GM10248 (cell line): ENCODE measurements at regions not wholly inside any gene's neighbourhood (a gene's known extent, or its start where the extent isn't known, plus 50 kb on each side); places are given as distances from the start of the nearest gene placed in this dataset.
A peak's percentile ranks its signal among the peaks of the same experiment; 100 is the strongest.

Source experiments
- CTCF ChIA-PET: fragments of 300-600 bp; sonication (Branson Sonifier 250); formaldehyde crosslinking; extraction: SDS; loops from one replicate; lab custom pipeline; 2021; ENCODE audit warnings: antibody characterized with exemption; lab: Yijun Ruan, JAX
- POLR2A ChIA-PET: fragments of 350-650 bp; sonication (Branson Sonifier 250); formaldehyde crosslinking; extraction: SDS; loops from one replicate; lab custom pipeline; 2020; ENCODE audit warnings: antibody characterized with exemption; lab: Yijun Ruan, JAX
- DNase-seq: peaks from one replicate; pipeline ENCODE4 v3.0.0; 2012; ENCODE audit errors: extremely low spot score
- TF ChIP-seq, protein P1 (sequence below): IDR thresholded peaks from 2 replicates; pipeline ENCODE4 v1.5.1; 2012; ENCODE audit warnings: mild to moderate bottlenecking, low read depth; ENCODE audit errors: extremely low read depth, missing control alignments, control extremely low read depth

DNA sequence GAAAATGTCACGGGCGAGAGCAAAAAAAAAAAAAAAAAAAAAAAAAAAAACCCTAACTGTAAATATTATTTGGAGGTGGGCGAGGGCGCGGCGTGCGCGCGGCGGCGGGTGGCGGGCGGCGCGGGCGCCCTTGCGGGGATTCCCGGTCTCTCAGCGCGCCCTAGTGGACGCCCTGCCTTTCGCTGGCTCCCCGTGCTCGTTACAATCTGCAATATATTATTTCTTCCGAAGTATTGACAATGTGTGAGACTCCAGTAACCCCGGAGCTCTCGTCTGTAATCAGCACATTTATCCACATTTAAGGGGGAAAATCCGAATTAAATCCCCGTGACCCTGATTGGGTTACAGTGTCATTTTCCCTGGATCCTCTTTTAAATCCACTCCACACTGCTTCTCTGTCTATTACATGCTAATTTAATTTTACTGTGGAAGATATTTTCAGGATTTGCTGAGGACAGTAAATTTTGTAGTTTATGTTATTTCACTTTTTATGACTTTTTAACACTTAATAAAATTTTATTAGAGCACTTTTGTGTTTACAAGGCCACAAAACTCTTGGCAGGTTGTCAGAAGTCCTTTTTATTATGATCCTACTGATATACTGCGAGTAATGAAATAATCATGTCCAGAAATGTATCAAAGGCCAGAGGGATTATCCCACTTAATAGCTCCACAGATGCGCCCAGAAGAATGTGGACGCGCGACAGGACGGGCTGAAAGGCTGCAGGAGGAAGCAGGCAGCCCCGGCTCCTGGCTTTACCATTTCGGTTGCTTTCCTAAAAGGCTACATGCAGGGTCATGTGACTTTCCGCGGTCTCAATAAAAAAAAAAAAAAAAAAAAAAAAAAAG is 369.1 kb downstream of the MTX2 start:
- POLR2A ChIA-PET, result no interaction called here
- TF ChIP-seq, protein P1, sequence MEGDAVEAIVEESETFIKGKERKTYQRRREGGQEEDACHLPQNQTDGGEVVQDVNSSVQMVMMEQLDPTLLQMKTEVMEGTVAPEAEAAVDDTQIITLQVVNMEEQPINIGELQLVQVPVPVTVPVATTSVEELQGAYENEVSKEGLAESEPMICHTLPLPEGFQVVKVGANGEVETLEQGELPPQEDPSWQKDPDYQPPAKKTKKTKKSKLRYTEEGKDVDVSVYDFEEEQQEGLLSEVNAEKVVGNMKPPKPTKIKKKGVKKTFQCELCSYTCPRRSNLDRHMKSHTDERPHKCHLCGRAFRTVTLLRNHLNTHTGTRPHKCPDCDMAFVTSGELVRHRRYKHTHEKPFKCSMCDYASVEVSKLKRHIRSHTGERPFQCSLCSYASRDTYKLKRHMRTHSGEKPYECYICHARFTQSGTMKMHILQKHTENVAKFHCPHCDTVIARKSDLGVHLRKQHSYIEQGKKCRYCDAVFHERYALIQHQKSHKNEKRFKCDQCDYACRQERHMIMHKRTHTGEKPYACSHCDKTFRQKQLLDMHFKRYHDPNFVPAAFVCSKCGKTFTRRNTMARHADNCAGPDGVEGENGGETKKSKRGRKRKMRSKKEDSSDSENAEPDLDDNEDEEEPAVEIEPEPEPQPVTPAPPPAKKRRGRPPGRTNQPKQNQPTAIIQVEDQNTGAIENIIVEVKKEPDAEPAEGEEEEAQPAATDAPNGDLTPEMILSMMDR, result peak; percentile 89
- CTCF ChIA-PET, result interaction anchor here (0.8 to 7.8 kb wide), 15 partner anchors 10 to 955 kb away, joined by 3 to 70 read pairs (median 4); no protein-coding TSS in a partner anchor
- DNase-seq, result peak; percentile 83

DNA sequence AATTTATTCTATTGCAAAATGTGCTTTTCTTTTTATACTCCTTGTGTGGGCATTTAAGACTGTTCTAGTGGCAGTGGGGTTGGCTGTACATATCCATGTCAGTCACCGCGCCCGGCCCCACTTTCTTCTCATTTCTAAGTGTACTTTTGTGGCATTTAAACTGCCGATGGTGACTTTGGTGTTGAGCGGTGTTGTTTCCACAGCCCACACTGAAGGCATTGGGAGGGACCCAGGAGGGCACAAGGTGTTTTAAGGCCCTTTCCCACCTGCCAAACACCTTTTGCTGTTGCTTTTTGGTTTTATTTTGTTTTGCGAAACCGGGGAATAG is 369.7 kb downstream of the MTX2 start:
- no peak for DNase-seq
- ChIA-PET POLR2A (no interaction called here), CTCF (interaction anchor here (0.9 to 7.8 kb wide), 6 partner anchors 11 to 510 kb away, joined by 3 to 70 read pairs (median 8); no protein-coding TSS in a partner anchor)
- TF ChIP-seq, protein P1, result no peak

DNA sequence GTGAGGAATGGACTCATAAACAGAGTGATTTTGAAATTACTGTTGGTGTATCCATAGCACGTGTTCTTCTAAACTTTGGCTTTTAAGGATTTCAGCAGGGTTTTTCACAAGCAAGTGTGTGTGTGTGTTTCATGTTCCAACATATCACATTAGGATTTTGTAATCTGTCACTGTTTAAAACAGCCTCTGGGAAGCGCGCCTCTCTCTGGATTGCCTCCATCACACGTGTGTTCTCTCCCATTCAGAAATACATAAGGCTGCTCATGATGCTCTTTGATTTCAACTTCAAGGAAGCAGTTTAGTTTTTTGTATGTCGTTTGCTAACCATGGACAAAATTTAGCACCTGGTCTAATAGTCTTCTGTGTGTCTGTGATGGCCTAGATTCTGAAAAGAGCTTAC is 370.4 kb downstream of the MTX2 start:
- TF ChIP-seq, protein P1, result no peak
- ChIA-PET POLR2A (no interaction called here), CTCF (interaction anchor here (0.9 to 7.8 kb wide), 4 partner anchors 13 to 513 kb away, joined by 3 to 70 read pairs (median 22); no protein-coding TSS in a partner anchor)
- DNase-seq, result no peak

DNA sequence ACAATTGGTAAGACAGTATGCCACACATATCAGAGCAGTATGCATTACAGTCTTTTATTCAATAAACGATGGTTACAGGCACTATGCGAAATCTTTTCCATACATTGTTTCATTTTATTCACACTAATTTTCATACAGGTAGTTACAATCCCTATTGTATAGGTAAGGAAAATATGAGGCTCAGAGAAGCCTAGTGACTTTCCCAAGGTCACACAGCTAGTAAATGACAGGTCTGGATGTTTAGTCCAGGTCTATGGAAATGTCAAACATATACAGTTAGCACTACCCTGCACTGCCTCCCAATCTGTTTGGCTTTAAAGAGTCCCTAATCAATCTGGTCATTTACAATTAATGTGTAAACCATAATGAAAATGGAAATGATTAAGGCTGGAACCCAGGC is 372.2 kb downstream of the MTX2 start:
- POLR2A ChIA-PET, result no interaction called here

DNA sequence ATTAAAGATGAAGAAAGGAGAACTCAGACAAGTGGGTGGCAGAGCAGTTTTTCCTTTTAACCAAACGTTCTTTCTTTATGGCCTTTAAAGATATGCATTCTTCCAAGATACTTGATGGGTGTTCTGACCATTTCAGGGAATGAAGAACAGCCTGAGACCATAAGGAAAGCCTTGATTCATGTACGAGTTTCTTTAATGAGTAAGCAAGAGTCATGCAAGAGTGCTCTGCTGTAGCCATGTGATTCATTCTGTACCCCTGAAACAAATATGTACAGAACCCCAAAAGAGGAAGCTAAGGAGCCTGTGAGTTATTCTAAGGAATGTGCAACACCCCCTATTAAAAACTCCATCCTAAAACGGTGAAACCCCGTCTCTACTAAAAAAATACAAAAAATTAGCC is 372.8 kb downstream of the MTX2 start:
- POLR2A ChIA-PET, result no interaction called here
- DNase-seq, result peak; percentile 36
- CTCF ChIA-PET, result interaction anchor here (1.0 to 3.6 kb wide), 5 partner anchors 10 to 516 kb away, joined by 3 to 12 read pairs (median 9); no protein-coding TSS in a partner anchor
- TF ChIP-seq, protein P1, result no peak

More for the DNA sequence above, 372.2 kb downstream of the MTX2 start:
- TF ChIP-seq, protein P1, result no peak
- no peak for DNase-seq
- CTCF ChIA-PET, result interaction anchor here (2.5 to 3.6 kb wide), 2 partner anchors 501 to 515 kb away, joined by 9 to 12 read pairs; no protein-coding TSS in a partner anchor

DNA sequence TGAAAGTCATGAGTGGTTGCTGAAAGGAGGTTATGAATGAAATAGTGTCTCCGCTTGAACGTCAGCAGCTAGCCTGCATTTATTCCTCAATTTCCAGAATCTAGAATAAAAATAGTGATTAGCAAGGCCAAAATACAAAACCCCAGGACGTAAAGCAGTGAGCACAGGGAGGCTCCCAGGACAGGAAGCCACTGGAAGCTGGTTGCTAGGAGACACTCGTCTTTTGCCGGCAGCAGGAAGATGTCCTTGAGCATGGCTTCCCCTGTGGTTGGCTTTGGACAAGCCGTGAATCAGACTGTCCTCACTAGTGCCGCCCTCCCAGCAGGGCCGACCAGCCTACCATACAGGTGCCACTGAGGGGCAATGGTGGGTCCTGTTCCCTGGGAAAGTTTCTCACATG is 374.4 kb downstream of the MTX2 start:
- no peak for DNase-seq
- ChIA-PET POLR2A (no interaction called here), CTCF (interaction anchor here (1.6 to 3.6 kb wide), 3 partner anchors 8 to 517 kb away, joined by 5 to 12 read pairs (median 12); no protein-coding TSS in a partner anchor)
- TF ChIP-seq, protein P1, result no peak
